SK-N-SH (cell line): ENCODE measurements at regions not wholly inside any gene's neighbourhood (a gene's known extent, or its start where the extent isn't known, plus 50 kb on each side); places are given as distances from the start of the nearest gene placed in this dataset.

Experiments
- CTCF ChIA-PET: fragments of 300-600, 350-600 bp; formaldehyde crosslinking; extraction: SDS; loops from one replicate; lab custom pipeline; 2021; lab: Yijun Ruan, JAX
- POLR2A ChIA-PET: fragments of 350-600 bp; sonication (Branson Sonifier 250); formaldehyde crosslinking; extraction: SDS; loops from one replicate; lab custom pipeline; 2020; ENCODE audit warnings: antibody characterized with exemption, inconsistent platforms; lab: Yijun Ruan, JAX
- DNase-seq: peaks from one replicate; pipeline ENCODE4 v3.0.0; 2012
- H2AFZ ChIP-seq: fragments of 200-600 bp; sonication (generic); 2 replicates; pipeline ENCODE4 v1.8.1; 2016; ENCODE audit warnings: antibody characterized with exemption, mild to moderate bottlenecking, low read depth
- H3F3A ChIP-seq: fragments of 200-600 bp; sonication (generic); replicated peaks from 2 replicates; pipeline ENCODE3; 2016; ENCODE audit warnings: antibody characterized with exemption, mild to moderate bottlenecking; ENCODE audit not compliant: insufficient read depth
- H3K27ac ChIP-seq, 2 experiments: fragments of 200-500 bp in 1 of 2; fragments of 200-600 bp in 1 of 2; sonication (Bioruptor generic) in 1 of 2; sonication (generic), shearing (Covaris generic) in 1 of 2; 2 replicates each; pipeline versions ENCODE4 v1.5.1 to v1.6.1; 2014 to 2016; ENCODE audit warnings: low read depth in 2 of 2, inconsistent platforms in 1 of 2, low read length in 1 of 2, mild to moderate bottlenecking in 1 of 2, mixed read lengths in 1 of 2
- H3K27me3 ChIP-seq: fragments of 200-600 bp; sonication (generic), shearing (Covaris generic); 2 replicates; pipeline ENCODE4 v1.6.1; 2016; ENCODE audit warnings: mixed run types; ENCODE audit not compliant: insufficient read depth
- H3K36me3 ChIP-seq, 2 experiments: fragments of 200-500 bp in 1 of 2; fragments of 200-600 bp in 1 of 2; sonication (Bioruptor generic) in 1 of 2; sonication (generic) in 1 of 2; replicated peaks in 1 of 2; 2 replicates each; pipeline versions ENCODE3 to v1.5.1; 2014 to 2016; ENCODE audit warnings: low read length in 1 of 2, mild to moderate bottlenecking in 1 of 2; ENCODE audit not compliant: insufficient read depth in 2 of 2, control insufficient read depth in 1 of 2
- H3K4me1 ChIP-seq, 2 experiments: fragments of 200-500 bp in 1 of 2; fragments of 200-600 bp in 1 of 2; sonication (Bioruptor generic) in 1 of 2; sonication (generic), shearing (Covaris generic) in 1 of 2; 2 replicates each; pipeline versions ENCODE4 v1.5.1 to v1.6.1; 2014 to 2016; ENCODE audit warnings: low read depth in 1 of 2, low read length in 1 of 2, mixed run types in 1 of 2; ENCODE audit not compliant: insufficient read depth in 2 of 2, control insufficient read depth in 1 of 2
- H3K4me2 ChIP-seq: fragments of 200-600 bp; sonication (generic), shearing (Covaris generic); 2 replicates; pipeline ENCODE4 v1.6.1; 2017; ENCODE audit warnings: mixed run types
- H3K4me3 ChIP-seq, 2 experiments: fragments of 200-500 bp in 1 of 2; fragments of 200-600 bp in 1 of 2; sonication (Bioruptor generic) in 1 of 2; sonication (generic), shearing (Covaris generic) in 1 of 2; 2 replicates each; pipeline versions ENCODE4 v1.5.1 to v1.8.1; 2014 to 2016; ENCODE audit warnings: low read depth in 2 of 2, inconsistent platforms in 1 of 2, low read length in 1 of 2, mild to moderate bottlenecking in 1 of 2, mixed read lengths in 1 of 2, moderate library complexity in 1 of 2
- H3K79me2 ChIP-seq: fragments of 200-600 bp; sonication (generic); 2 replicates; pipeline ENCODE4 v1.8.1; 2017; ENCODE audit warnings: mild to moderate bottlenecking; ENCODE audit not compliant: insufficient read depth
- H3K9ac ChIP-seq: fragments of 200-600 bp; sonication (generic); 2 replicates; pipeline ENCODE4 v1.6.1; 2017; ENCODE audit warnings: mixed run types
- H3K9me2 ChIP-seq: fragments of 200-600 bp; sonication (generic); 2 replicates; pipeline ENCODE4 v1.6.1; 2017; ENCODE audit warnings: mixed run types
- H3K9me3 ChIP-seq: fragments of 200-600 bp; sonication (generic); 2 replicates; pipeline ENCODE4 v1.6.1; 2017; ENCODE audit warnings: mixed run types, mild to moderate bottlenecking, moderate library complexity
- H4K20me1 ChIP-seq: fragments of 200-600 bp; sonication (generic); 2 replicates; pipeline ENCODE4 v1.6.1; 2017; ENCODE audit warnings: mild to moderate bottlenecking, mixed run types; ENCODE audit not compliant: insufficient read depth
- EP300 ChIP-seq, 2 experiments: IDR thresholded peaks; 2 replicates each; pipeline versions ENCODE4 v1.4.0 to v1.6.1; 2012; ENCODE audit warnings: borderline replicate concordance in 1 of 2, low read depth in 1 of 2, low read length in 1 of 2
- EZH2phosphoT487 ChIP-seq: fragments of 200-600 bp; sonication (generic); IDR thresholded peaks from 2 replicates; pipeline ENCODE4 v1.6.1; 2017; ENCODE audit warnings: low read depth, mixed run types, mild to moderate bottlenecking, antibody characterized with exemption, moderate library complexity, borderline replicate concordance
- FOXM1 ChIP-seq: IDR thresholded peaks from 2 replicates; pipeline ENCODE4 v1.4.0; 2012; ENCODE audit warnings: low read depth, mild to moderate bottlenecking
- GABPA ChIP-seq: IDR thresholded peaks from 2 replicates; pipeline ENCODE4 v1.4.0; 2012; ENCODE audit warnings: low read depth, mild to moderate bottlenecking
- MAX ChIP-seq: IDR thresholded peaks from 2 replicates; pipeline ENCODE4 v1.4.0; 2012; ENCODE audit warnings: low read depth
- MEF2A ChIP-seq: IDR thresholded peaks from 2 replicates; pipeline ENCODE4 v1.4.0; 2012; ENCODE audit warnings: low read depth, borderline replicate concordance
- SIN3A ChIP-seq: IDR thresholded peaks from 2 replicates; pipeline ENCODE4 v1.6.1; 2012; ENCODE audit warnings: low read depth, mild to moderate bottlenecking, low read length, moderate library complexity, borderline replicate concordance
- TAF1 ChIP-seq: IDR thresholded peaks from 2 replicates; pipeline ENCODE4 v1.6.1; 2012; ENCODE audit warnings: low read depth, mild to moderate bottlenecking, low read length, moderate library complexity, borderline replicate concordance
- WGBS: methylation state at CpG from one replicate; pipeline ENCODE4 v1.1.6; 2017; ENCODE audit warnings: low lambda C conversion rate; 5-methylcytosine and 5-hydroxymethylcytosine counted together
- TF ChIP-seq, protein P1 (sequence below): IDR thresholded peaks from 2 replicates; pipeline ENCODE4 v1.4.0; 2012; ENCODE audit warnings: low read depth, borderline replicate concordance
- TF ChIP-seq, protein P2 (sequence below): IDR thresholded peaks from 2 replicates; pipeline ENCODE4 v1.6.1; 2012; ENCODE audit warnings: mild to moderate bottlenecking, low read depth, low read length, moderate library complexity
- TF ChIP-seq, protein P3 (sequence below): fragments of 150-350 bp; IDR thresholded peaks from 2 replicates; pipeline ENCODE4 v1.6.1; 2017; ENCODE audit warnings: antibody characterized with exemption, low read length, low read depth, borderline replicate concordance

DNA sequence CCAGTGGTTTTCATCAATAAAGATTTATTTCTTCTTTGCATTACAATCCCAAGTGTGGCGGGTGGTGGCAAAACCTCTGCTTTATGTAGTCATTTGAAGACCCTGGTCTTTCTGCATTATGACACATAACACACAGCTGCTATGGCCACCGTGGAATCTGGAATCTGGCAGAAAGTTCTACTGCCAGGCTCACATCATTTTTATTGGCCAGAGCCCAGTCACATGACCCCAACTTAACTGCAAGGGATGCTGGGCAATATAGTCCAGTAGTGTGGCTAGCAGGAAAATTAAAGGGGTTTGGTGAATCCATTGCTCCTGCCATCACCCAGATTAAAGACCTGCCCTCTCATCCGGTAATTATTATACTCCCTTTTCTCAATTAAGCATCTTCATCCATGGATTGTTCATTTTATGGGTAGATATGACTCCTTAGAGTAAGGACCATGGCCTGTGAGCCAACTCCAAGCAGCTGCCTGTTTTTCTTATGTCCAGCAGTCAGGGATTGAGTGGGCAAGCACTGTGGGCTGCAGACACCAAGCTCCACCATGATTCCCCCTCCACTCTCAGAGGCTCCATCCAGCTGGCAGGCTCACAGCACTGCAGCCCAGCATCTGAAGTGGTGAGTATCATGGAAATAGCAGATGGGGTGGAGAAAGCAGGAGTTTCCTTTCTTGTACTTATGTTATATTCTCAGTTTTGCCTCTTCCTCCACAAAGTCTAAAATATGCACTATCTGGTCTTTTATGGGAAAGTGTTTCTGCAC, 1030.7 kb downstream of the AACS start:
- POLR2A ChIA-PET, result no interaction called here
- TF ChIP-seq, protein P1, sequence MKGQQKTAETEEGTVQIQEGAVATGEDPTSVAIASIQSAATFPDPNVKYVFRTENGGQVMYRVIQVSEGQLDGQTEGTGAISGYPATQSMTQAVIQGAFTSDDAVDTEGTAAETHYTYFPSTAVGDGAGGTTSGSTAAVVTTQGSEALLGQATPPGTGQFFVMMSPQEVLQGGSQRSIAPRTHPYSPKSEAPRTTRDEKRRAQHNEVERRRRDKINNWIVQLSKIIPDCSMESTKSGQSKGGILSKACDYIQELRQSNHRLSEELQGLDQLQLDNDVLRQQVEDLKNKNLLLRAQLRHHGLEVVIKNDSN, result peak; percentile 84
- TF ChIP-seq GABPA, result no peak
- TF ChIP-seq, protein P2, sequence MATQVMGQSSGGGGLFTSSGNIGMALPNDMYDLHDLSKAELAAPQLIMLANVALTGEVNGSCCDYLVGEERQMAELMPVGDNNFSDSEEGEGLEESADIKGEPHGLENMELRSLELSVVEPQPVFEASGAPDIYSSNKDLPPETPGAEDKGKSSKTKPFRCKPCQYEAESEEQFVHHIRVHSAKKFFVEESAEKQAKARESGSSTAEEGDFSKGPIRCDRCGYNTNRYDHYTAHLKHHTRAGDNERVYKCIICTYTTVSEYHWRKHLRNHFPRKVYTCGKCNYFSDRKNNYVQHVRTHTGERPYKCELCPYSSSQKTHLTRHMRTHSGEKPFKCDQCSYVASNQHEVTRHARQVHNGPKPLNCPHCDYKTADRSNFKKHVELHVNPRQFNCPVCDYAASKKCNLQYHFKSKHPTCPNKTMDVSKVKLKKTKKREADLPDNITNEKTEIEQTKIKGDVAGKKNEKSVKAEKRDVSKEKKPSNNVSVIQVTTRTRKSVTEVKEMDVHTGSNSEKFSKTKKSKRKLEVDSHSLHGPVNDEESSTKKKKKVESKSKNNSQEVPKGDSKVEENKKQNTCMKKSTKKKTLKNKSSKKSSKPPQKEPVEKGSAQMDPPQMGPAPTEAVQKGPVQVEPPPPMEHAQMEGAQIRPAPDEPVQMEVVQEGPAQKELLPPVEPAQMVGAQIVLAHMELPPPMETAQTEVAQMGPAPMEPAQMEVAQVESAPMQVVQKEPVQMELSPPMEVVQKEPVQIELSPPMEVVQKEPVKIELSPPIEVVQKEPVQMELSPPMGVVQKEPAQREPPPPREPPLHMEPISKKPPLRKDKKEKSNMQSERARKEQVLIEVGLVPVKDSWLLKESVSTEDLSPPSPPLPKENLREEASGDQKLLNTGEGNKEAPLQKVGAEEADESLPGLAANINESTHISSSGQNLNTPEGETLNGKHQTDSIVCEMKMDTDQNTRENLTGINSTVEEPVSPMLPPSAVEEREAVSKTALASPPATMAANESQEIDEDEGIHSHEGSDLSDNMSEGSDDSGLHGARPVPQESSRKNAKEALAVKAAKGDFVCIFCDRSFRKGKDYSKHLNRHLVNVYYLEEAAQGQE, result no peak
- Histone ChIP-seq H3K9me2 (no peaks in the 10 kb centered on the region), H3K9ac (no peak overlapping the region), H3F3A (no peaks in the 10 kb centered on the region), H2AFZ (no peak overlapping the region), H3K27ac (no peak overlapping the region), H3K4me3 (no peak overlapping the region), H3K27me3 (no peaks in the 10 kb centered on the region), H3K36me3 (no peaks in the 10 kb centered on the region), H4K20me1 (no peaks in the 10 kb centered on the region), H3K9me3 (no peaks in the 10 kb centered on the region), H3K4me1 (no peaks in the 10 kb centered on the region), H3K79me2 (no peaks in the 10 kb centered on the region), H3K4me2 (no peak overlapping the region)
- no peak for DNase-seq
- CTCF ChIA-PET, result no interaction called here
- WGBS, result 30% methylated on average over 3 of the region's 3 CpGs

DNA sequence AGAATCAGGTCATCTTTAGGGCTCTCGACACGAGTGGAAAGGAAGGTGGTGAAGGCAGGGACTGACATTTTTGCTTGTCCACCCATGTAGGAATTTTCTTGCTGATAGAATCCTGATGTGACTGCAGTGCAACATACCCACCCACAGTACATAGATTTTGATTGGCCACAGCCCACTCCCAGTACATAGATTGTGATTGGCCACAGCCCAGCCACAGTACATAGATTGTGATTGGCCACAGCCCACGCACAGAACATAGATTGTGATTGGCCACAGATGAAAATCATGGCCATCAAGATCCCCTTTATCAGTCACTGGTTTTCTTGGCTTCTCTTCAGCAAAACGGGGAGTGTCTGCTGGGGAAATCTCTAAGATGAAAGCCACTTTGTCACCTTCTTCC, 1041.5 kb downstream of the AACS start:
- ChIA-PET POLR2A (no interaction called here), CTCF (no interaction called here)
- Histone ChIP-seq H3F3A (no peaks in the 10 kb centered on the region), H3K4me3 (no peak overlapping the region), H4K20me1 (no peaks in the 10 kb centered on the region), H3K79me2 (no peaks in the 10 kb centered on the region), H2AFZ (no peak overlapping the region), H3K4me1 (no peaks in the 10 kb centered on the region), H3K36me3 (no peaks in the 10 kb centered on the region), H3K9me2 (no peaks in the 10 kb centered on the region), H3K27me3 (no peaks in the 10 kb centered on the region), H3K27ac (no peak overlapping the region), H3K4me2 (no peak overlapping the region), H3K9me3 (no peaks in the 10 kb centered on the region), H3K9ac (no peak overlapping the region)
- WGBS, result 24% methylated on average over 4 of the region's 4 CpGs
- TF ChIP-seq EZH2phosphoT487 (no peak), SIN3A (no peak), MEF2A (no peak), MAX (no peak), GABPA (no peak), EP300 (IDR thresholded peaks at IDR 0.05; ENCODE audit: borderline replicate concordance in 1 of 2, low read depth in 1 of 2, low read length in 1 of 2) (no peak), TAF1 (no peak), FOXM1 (no peak)
- TF ChIP-seq, protein P2, result no peak
- TF ChIP-seq, protein P3, sequence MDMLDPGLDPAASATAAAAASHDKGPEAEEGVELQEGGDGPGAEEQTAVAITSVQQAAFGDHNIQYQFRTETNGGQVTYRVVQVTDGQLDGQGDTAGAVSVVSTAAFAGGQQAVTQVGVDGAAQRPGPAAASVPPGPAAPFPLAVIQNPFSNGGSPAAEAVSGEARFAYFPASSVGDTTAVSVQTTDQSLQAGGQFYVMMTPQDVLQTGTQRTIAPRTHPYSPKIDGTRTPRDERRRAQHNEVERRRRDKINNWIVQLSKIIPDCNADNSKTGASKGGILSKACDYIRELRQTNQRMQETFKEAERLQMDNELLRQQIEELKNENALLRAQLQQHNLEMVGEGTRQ, result no peak
- TF ChIP-seq, all 33 proteins: peak for 0
- DNase-seq, result no peak
